HG03354 (cell line): ENCODE measurements at regions not wholly inside any gene's neighbourhood (a gene's known extent, or its start where the extent isn't known, plus 50 kb on each side); places are given as distances from the start of the nearest gene placed in this dataset.

Experiments used
- ATAC-seq: cut with Tn5 transposase; IDR thresholded peaks from one replicate; pipeline ENCODE4 v1.9.1; 2021; ENCODE audit warnings: mild to moderate bottlenecking; ENCODE audit not compliant: unreplicated experiment, poor library complexity, severe bottlenecking

DNA sequence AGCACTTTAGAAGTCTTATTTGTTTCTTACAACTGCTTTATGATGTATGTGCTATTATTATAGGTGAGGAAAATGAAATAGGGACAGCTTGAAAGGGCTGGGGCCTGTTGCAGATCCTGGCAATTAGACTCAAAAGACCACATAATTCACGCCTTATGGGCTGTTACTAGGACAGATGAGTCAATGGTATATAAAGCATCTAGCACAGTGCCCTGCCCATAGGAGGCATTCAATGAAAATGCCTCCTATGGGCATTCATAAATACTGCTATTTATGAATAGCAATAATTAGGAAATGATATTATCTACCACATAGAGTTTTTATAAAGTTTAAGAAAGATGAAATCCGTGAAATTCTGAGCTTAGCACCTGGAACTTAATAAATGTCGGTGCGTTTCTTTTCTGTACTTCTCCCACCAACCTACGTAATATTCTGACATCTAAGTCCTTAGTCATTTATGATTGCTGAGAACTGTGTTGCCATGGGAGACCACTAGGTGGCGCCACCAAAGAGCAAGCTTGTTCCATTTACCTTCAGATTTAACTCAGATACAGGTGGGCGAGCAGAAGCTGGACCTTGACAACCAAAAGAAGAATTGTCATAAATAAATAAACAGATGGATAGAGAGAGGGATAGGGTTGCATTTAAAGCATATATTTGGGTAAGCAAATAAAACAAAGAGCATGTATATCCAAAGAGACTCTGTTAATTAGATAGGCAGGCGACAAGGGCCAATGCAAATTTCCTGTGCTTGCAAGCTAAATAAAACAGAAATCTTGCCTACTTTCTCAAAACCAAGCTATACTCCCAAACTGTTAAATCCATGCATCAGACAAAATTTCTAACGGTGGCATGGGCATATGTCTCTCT, 699.9 kb downstream of the INHBA start:
- peak; percentile 72 for ATAC-seq

DNA sequence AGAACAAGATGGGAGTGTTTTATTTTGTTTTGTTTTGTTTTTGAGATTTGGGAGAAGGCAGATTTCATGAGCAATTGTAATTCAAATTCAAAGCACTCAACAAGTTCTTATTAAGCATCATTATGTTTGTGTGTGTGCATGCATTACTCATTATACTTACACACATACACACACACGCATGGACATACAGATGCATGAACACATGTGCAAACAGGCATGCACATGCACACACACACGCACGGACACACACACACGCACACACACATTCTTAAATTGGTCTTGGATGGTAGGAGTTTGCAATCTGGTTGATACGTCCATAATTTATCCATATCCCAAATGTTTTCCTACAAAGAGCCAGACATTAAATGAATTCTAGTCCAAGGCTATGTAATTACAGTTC, 702.8 kb downstream of the INHBA start:
- ATAC-seq = no peak

DNA sequence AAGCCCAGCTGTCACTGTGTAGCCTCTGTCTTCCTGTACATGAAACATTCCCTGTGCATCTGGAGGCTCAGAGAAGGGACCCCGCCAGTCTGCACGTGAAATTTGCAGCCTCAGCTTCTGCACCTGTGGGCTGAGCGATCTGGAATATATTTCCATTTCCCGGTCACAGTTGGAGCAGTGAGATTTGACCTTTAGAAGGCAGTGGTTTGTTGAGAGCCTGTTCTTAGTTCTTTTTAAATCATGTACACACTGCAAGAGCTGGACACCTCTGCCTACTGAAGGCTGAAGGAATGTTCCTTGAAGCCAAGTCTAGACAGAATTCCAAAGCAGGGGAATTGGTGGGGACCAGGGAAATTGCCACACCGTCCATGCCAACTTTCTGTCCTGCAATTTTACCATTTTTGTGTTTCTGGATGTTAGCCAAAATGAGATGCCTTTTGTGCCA, 706.6 kb downstream of the INHBA start:
- no peak for ATAC-seq

DNA sequence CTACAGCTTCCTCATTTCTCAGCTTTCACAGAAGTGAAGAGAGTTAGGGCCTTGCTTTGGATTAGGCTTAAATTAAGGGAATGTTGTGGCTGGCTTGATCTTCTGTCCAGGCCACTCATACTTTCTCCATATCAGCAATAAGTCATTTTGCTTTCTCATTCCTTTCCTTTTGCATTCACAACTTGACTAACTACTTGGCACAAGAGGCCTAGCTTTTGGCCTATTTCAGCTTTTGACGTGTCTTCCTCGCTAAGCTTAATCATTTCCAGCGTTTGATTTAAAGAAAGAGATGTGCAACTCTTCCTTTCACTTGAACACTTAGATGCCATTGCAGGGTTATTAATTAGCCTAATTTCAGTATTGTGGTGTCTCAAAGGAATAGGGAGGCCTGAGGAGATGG, 712.0 kb downstream of the INHBA start:
- ATAC-seq = no peak

- ATAC-seq = no peak
These were observed 715.3 kb downstream of the INHBA start for GRCh38 chr7:40987571-40987970.

DNA sequence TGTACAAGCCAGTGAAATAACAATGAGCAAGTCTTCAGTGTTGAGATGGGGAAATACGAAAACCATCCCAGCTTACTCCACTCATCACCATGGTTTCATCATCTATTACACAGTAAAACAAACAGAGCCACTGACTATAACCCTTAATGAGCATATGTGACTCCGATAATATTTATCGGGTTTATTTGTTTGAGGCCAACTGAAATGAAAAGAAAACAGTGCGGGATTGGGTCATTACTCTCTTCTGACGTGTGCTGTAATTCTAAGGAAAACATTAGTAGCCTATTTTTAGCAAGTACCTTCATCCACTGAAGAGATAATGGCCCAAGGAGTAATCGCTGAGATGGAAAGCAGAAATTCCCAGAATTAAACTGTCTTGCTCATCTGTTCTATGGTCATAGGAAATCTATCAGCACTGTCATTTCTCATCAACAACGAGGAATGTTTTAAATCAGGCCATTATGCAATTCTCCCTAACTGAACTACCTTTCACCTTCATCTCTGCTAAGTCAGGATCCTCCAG, 716.5 kb downstream of the INHBA start:
- ATAC-seq = no peak

- no peak for ATAC-seq
These were observed 719.8 kb downstream of the INHBA start for GRCh38 chr7:40983111-40983510.

DNA sequence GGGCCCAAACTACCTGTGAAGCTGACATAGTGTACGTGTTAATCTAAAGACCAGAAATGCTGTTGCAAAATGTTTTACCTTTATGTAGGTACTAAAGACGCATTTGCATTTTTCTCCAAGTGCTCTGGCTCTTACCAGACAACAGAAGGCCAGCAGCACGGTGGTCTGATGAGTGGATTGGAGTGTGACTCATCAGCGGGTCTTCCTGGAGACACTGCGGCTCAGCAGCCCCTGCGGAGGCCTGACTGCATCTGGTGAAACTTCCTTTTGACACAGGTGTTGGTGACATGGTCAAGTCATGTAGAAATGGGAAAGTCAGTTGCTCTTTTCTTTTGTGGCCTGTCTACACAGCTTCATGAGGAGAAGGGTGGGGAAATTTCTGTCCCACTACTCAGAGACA, 723.6 kb downstream of the INHBA start:
- no peak for ATAC-seq

DNA sequence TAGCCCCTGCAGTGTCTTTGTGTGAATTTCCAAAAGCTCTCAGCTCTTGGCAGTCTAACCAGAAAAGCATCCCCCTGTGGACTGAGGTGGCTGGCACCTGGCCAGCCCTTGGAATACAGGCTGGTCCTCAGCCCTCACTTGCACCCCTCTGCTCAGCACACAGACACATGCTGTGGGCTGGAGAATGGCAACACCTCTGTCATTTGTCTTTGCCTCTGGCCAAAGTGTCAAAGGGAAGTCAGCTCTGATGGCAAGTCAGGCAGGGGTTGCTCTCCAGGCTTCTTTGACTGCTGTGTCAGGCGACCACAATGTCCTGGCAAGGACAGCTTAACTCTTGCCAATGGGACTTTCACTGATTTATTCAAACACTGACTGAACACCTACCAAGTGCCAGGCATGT, 724.8 kb downstream of the INHBA start:
- no peak for ATAC-seq

- ATAC-seq = no peak
These were observed 725.4 kb downstream of the INHBA start for GRCh38 chr7:40977533-40977932.

DNA sequence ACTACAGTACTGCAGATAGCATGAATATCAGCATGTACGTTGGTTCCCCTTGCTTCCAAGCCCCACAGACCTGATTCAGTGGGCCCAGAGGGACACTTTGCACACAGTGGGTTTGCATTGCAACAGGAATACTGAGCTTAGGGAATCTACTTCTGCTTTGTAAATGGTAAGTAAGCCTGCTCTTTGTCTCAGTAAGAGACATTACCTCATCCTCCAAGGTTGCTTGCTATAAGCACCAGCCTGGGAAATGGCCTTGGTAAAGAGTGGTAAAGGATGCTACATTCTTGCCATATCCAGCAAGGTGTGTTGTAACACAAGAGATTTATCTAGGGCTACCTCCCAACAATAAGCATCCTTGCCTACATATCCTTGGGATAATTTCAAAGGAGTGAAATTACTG, 730.5 kb downstream of the INHBA start:
- ATAC-seq = no peak

GRCh38 chr7:40969641-40970040, 733.2 kb downstream of the INHBA start:
- no peak for ATAC-seq

GRCh38 chr7:40966693-40967092, 736.2 kb downstream of the INHBA start:
- no peak for ATAC-seq

GRCh38 chr7:40965774-40966173, 737.1 kb downstream of the INHBA start:
- peak; percentile 78 for ATAC-seq

GRCh38 chr7:40965016-40965415, 737.9 kb downstream of the INHBA start:
- ATAC-seq = no peak

DNA sequence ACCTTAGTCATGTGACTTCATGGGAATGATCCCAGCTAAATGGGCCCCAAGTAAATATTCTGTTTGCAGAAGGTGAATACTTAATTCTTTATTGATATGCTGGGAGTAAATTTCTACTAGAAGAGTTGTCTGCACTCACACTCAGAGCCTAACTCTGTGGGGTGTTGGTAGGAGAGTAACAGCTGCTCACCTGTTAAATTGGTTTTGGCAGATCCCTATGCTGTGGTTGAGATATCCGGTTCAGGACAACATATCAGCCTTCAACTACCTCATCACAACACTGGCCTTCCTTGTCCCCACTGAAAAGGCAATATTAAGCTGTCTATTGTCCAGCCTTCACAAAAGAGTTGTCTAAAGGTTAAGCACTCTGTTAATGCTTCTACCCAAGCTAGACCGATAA, 738.3 kb downstream of the INHBA start:
- no peak for ATAC-seq

GRCh38 chr7:40959955-40960354, 742.9 kb downstream of the INHBA start:
- no peak for ATAC-seq

DNA sequence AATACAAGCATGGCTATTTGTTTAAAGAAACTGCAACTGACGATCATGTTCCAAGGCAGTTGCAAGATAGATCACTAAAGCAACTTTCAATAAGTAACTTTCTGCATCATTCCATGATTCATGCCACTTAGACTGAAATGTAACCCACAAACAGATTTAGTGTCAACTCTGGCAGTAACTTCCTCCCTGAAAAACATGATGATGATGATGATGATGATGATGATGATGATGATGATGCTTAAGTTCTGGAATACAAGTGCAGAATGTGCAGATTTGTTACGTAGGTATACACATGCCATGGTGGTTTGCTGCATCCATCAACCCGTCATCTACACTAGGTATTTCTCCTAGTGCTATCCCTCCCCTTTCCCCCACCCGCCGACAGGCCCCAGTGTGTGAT, 754.7 kb downstream of the INHBA start:
- ATAC-seq = no peak

- ATAC-seq = no peak
These were observed 755.3 kb downstream of the INHBA start for GRCh38 chr7:40947566-40947965.

- no peak for ATAC-seq
These were observed 756.3 kb downstream of the INHBA start for GRCh38 chr7:40946549-40946948.

- no peak for ATAC-seq
These were observed 757.1 kb downstream of the INHBA start for GRCh38 chr7:40945788-40946187.
